ENCODE measurements at regions not wholly inside any gene's neighbourhood (a gene's known extent, or its start where the extent isn't known, plus 50 kb on each side); places are given as distances from the start of the nearest gene placed in this dataset.
"Not testable (repeated sequence)": the region's sequence is repeated elsewhere in the genome, so short reads cannot be mapped to it uniquely, and the experiment has no call there.

GRCh38 chr14:21825149-21825743 is 151.6 kb upstream of the OR4E1 start:
- peaks cover 62% of the 10 kb centered on the region for H3K27me3 Mint-ChIP-seq (ENCODE audit: low read depth)
- peak; percentile 4 for DNase-seq (ENCODE audit: low read depth, low spot score)

GRCh38 chr14:21822109-21822508 is 148.5 kb upstream of the OR4E1 start:
- Mint-ChIP-seq H3K27me3 (ENCODE audit: low read depth) (peaks cover 52% of the 10 kb centered on the region), H3K9me3 (peaks cover 6% of the 10 kb centered on the region), H3K27ac (ENCODE audit: unreplicated experiment) (no peak overlapping the region), H3K36me3 (ENCODE audit: low read depth) (no peaks in the 10 kb centered on the region), H3K4me1 (no peaks in the 10 kb centered on the region), H3K4me3 (no peak overlapping the region)
- DNase-seq (ENCODE audit: low read depth, low spot score) = no peak
- no peak for TF ChIP-seq CTCF (conservative IDR thresholded peaks at IDR 0.05)

More at GRCh38 chr14:21825149-21825743, 151.6 kb upstream of the OR4E1 start:
- H3K9me3 Mint-ChIP-seq = no peaks in the 10 kb centered on the region
- peak; percentile 62 for TF ChIP-seq CTCF (conservative IDR thresholded peaks at IDR 0.05)
- H3K36me3 Mint-ChIP-seq (ENCODE audit: low read depth) = no peaks in the 10 kb centered on the region
- no peak overlapping the region for H3K4me3 Mint-ChIP-seq
- no peaks in the 10 kb centered on the region for H3K4me1 Mint-ChIP-seq
- H3K27ac Mint-ChIP-seq (ENCODE audit: unreplicated experiment) = no peak overlapping the region

GRCh38 chr14:21820631-21821030 is 147.0 kb upstream of the OR4E1 start:
- H3K9me3 Mint-ChIP-seq = peaks cover 8% of the 10 kb centered on the region
- TF ChIP-seq CTCF (conservative IDR thresholded peaks at IDR 0.05) = no peak
- peaks cover 43% of the 10 kb centered on the region for H3K27me3 Mint-ChIP-seq (ENCODE audit: low read depth)
- no peaks in the 10 kb centered on the region for H3K4me1 Mint-ChIP-seq
- H3K36me3 Mint-ChIP-seq (ENCODE audit: low read depth) = no peaks in the 10 kb centered on the region
- no peak overlapping the region for H3K4me3 Mint-ChIP-seq
- H3K27ac Mint-ChIP-seq (ENCODE audit: unreplicated experiment) = no peak overlapping the region
- no peak for DNase-seq (ENCODE audit: low read depth, low spot score)

- H3K4me1 Mint-ChIP-seq; H3K9me3 Mint-ChIP-seq; DNase-seq (ENCODE audit: low read depth, low spot score): not testable (repeated sequence)
Measured at GRCh38 chr14:21819891-21820290, 146.3 kb upstream of the OR4E1 start.

GRCh38 chr14:21817010-21817409 is 143.4 kb upstream of the OR4E1 start:
- H3K4me1 Mint-ChIP-seq; H3K36me3 Mint-ChIP-seq (ENCODE audit: low read depth); H3K4me3 Mint-ChIP-seq; H3K27ac Mint-ChIP-seq (ENCODE audit: unreplicated experiment); DNase-seq (ENCODE audit: low read depth, low spot score): not testable (repeated sequence)
- Mint-ChIP-seq H3K27me3 (ENCODE audit: low read depth) (peaks cover 44% of the 10 kb centered on the region), H3K9me3 (peaks cover 12% of the 10 kb centered on the region)

More at GRCh38 chr14:21819891-21820290, 146.3 kb upstream of the OR4E1 start:
- not testable (repeated sequence) for H3K27ac Mint-ChIP-seq (ENCODE audit: unreplicated experiment); H3K36me3 Mint-ChIP-seq (ENCODE audit: low read depth); H3K4me3 Mint-ChIP-seq
- peaks cover 37% of the 10 kb centered on the region for H3K27me3 Mint-ChIP-seq (ENCODE audit: low read depth)

GRCh38 chr14:21807975-21808374 is 134.4 kb upstream of the OR4E1 start:
- Mint-ChIP-seq H3K27me3 (ENCODE audit: low read depth) (peaks cover 35% of the 10 kb centered on the region), H3K36me3 (ENCODE audit: low read depth) (no peaks in the 10 kb centered on the region), H3K27ac (ENCODE audit: unreplicated experiment) (no peak overlapping the region), H3K4me1 (no peaks in the 10 kb centered on the region), H3K4me3 (no peak overlapping the region), H3K9me3 (peaks cover 6% of the 10 kb centered on the region)
- no peak for DNase-seq (ENCODE audit: low read depth, low spot score)
- no peak for TF ChIP-seq CTCF (conservative IDR thresholded peaks at IDR 0.05)

All from neural crest cell (in vitro differentiated cells).